ENCODE measurements at regions not wholly inside any gene's neighbourhood (a gene's known extent, or its start where the extent isn't known, plus 50 kb on each side); places are given as distances from the start of the nearest gene placed in this dataset.

DNA sequence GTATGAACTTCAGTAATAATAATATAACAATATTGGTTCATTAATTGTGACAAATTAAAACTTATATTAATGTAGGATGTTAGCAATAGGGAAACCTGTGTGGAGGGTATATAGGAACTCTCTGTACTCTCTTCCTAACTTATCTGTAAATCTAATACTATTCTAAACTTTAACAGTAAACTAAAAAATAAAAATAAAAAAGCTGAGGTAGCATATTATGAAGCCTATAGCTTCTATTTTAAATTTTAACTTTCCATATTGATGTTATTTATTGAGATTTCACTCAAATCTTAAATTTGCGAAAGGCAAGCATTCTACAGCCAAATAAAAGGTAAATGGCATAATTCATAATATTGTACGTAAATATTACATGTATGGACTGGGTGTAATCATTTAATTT is 326.4 kb downstream of the MEI4 start:
- DNase-seq, result no peak

DNA sequence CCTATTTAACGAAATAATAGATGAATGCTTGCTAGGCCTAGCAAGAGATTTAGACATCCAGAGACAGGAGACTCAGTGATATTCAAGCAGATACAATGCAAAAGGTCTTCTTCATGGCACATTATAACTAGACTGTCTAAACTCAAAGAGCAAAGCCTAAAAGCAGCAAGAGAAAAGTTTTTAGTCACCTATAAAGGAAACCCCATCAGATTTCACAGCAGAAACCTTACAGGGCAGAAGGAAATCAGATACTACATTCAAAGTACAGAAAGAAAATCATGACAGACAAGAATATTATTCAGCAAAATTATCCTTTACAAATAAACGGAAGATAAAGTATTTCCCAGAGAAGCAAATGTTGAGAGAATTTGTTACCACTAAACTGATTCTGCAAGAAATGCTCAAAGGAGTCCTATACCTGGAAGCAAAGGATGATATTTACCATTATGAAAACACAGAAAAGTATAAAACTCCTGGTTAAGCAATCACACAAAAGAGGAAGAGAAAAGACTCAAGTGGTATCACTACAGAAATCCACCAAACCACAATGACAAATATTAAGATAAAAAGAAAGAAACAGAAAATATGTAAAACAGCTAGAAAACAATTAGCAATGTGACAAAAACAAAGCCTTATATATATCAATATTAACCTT is 333.7 kb downstream of the MEI4 start:
- DNase-seq, result no peak

DNA sequence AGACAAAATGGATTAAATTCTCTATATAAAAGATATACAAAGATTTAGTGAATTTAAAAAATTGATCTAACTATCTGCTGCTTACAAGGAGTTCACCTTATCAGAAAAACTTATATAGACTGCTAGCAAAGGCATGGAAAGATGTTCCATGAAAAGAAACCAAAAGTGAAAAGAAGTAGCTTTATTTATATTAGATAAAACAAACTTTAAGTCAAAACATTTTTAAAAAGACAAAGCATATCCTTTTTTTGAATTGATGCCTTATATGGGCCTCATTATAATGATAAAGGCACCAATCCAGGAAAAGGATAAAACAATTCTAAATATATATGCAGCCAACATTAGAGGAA is 334.2 kb downstream of the MEI4 start:
- no peak for DNase-seq

DNA sequence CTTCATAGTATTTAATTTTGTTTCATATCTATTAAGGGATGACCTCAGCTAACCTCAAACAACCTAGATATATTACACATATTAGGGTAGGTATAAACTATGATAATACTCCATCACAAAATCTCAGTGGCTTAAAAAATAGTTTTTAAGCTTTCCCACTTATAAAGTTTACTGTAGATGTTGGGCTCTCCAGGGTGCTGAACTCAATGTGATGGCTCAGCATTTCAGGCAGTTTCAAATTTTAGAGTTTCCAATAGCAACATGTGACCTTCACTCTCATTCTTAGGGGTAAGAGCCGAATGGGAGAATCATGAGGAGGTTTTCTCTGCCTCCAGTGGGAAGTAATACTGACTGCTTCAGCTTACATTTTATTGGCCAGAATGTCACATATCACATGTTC is 357.3 kb downstream of the MEI4 start:
- DNase-seq, result no peak

DNA sequence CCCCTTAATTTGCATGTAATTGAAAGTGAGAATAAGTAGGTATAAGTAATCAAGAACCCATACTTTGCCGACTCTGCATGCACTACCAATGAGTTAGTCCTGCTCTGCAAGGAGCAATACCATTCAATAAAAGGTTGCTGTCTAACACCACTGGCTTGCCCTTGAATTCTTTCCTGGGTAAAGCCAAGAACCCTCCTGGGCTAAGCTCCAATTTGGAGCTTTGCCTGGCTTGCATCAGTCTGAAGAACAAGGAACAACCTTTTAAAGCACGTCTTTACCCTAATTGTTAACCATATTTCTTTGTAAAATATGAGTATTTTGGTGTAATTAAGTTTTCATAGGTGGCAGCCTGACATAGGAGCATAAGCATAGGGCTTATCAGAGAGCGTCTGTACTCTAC is 367.7 kb downstream of the MEI4 start:
- no peak for DNase-seq

DNA sequence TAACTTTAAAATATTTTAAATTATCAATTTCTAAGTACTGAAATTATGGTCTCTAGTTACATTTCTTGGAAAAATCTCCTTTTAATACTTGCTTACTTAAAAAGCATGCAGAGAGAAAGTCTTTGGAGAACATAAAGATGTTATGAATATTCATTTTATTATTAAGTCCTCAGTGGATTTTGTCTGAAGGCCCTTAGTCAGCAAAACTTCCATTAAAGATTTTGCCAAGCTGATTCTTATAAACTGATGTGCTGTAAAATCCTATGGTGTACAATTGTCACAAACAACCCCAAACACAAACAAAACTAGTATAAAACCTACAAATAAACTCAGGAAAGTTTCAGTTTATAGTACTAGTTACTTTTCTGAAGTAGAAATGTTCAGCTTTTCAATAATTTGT is 372.7 kb downstream of the MEI4 start:
- DNase-seq, result no peak

DNA sequence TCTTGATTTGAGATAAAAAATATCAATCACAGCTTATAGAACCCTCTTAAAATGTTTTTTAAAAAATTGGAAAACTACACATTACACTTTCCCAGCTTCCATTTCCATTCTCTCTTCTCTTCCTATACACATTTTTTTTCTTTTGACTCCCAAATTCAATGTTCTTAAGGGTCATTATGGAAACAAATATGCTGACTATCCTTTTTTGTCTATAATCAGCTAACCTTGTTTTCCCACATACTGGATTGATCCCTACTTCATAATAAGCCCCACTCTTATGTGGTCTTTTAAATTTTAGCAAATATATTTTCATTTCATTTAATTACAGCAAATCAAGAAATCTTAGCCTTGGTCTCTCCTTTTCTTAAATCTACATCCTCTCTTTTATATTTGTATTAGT is 378.4 kb downstream of the MEI4 start:
- no peak for DNase-seq

DNA sequence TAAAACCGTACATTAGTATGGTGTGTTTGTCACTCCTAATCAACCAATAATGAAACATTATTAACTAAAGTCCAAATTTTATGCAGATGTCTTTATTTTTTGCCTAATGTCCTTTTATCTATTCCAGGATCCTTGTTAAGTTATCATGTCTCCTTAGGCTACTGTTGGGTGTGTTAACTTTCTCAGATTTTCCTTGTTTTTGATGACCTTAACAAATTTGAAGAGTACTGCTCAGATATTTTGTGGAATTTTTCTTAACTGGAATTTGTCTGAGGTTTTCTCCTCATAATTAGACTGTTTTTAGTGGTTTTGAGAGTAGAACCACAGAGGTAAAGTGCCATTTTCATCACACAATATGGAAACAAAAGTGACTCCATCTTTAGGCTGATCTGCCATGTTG is 406.3 kb downstream of the MEI4 start:
- no peak for DNase-seq

DNA sequence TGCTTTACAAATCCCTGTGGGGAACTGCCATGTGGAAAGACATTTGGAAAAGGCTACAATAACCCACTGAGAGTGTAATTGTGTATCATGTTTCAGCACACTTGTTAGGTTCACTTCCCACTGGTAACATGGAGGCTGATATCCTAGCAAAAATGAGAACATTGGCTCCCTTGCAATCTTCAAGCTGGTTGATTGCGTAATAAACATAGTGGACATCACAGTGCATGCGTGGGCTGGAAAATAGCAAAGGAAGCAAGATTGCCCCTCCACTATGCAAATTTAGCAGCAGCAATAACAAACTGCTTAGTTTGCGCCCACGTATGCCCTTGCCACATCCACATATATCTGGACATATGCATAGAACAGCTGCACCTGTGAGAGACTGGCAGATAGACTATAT is 410.2 kb downstream of the MEI4 start:
- DNase-seq, result no peak

DNA sequence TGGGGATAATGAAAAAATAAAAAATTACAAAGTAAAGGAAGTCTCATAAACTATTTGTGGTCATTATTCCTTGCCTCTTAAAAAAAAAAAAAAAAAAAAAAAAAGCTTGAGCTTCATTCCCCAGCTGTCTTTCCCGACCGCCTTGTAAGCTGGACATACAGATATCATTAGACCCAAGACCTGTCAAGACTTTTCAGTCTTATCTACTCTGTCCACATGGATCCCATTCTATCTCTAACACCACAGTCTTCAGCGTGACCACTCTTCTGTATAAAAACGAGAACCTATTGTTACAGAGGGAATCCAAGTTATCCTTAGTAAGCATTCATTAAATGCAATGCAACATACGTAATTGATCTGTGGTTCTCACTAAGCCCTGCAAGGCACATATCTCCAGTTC is 423.5 kb downstream of the MEI4 start:
- no peak for DNase-seq

DNA sequence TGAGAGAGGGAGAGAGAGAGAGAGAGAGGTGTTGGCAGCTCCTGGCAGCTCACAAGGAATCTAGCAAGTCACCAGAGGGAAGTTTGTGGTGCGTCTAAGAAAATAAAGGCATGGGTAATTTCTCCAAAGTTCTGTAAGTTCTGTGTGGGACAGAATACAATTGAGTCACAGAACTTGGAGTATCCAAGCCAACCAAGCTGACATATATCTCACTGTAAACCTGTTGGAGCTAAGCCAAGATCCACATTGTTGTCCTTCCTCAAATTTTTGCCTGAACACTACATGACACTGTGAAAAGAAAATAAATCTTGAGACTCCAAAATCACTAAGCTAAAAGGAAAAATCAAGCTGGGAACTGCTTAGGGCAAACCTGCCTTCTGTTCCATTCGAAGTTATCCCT is 436.7 kb downstream of the MEI4 start:
- no peak for DNase-seq

DNA sequence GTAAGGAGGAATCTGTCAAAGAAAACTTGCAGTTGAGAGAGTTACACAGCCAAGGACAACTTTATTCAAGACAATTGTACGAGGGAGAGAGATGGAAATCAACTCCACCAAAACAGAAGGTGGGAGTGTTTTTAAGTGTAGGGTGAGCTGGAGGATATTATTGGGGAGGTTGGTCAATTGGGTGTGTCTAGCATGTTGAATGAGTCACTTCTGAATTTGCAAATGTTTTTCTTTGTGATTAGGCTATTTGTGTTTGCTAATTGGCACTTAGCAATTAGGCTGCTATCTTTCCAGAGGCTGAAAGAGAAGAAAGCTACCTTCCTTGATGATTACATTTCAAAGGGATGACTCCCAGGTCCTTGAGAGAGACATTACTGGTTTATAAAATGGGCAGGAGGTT is 441.1 kb downstream of the MEI4 start:
- DNase-seq, result no peak

DNA sequence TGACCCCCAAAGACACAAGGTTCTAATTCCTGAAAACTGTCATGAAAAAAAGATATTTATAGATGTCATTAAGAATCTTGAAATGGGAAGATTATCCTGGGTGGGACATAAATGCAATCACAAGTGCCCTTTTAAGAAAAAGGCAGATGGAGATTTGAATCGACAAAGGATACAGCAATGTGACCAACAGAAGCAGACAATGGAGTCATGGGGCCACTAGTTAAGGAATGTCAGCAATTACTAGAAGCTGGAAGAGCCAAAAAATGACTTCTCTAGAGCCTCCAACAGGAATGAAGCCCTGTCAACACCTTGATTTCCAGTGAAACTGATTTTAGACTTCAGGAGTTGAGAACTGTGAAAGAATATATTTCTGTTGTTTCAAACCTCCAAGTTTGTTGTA is 448.5 kb downstream of the MEI4 start:
- no peak for DNase-seq

DNA sequence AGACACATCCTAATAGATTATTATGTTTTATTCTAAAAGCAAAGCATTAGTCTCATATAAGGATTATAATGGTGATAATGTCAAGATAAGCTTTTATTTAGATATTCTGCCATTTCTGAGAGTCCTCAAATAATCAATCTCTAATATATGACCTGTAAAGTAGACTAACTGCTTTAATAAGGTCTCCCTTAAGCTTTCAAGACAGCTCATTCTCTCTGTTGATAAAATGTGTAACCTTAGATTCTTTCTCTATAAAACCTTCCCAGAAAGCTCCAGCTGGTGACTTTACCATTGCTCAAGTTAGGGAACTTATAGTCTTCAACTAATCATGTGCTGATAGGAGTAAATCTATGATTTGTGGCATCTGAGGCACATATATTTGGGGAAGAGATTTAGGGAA is 457.8 kb downstream of the MEI4 start:
- DNase-seq, result no peak

DNA sequence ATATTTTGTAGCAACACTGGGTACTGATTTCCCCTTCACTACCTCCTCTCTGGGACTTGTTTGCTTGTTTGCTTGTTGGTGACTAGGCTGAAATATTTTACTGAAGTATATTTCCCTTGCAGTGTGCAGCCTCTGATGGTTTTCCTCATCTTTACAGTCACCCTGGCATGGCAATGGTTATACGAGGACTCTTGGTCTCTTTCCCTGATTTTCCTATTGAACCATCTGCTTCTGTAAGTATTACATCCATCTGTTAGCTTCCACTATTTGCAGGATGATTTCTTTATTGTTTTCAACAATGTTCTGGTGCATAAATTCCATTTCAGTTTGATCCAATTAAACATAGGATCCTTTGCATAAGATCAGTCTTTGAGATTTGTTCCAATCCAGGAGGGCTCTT is 465.1 kb downstream of the MEI4 start:
- no peak for DNase-seq

DNA sequence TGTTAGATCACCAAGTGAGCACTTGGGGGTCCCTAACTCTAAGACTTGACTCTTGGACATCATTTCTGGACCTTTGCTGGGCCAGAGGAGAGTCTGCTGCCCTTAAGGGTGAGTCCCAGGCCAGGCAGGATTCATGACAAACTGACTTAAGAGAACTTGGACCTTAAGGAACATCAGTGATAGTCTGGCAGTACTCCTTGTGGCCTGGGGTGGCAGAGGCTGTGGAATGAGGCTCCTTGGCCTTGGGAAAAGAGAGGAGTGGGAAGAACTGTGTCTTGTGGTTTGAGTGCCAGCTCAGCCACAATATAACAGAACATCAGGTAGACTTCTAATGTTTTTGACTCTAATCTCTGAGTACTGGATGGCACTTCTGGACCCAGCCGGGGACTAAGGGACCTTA is 478.7 kb downstream of the MEI4 start:
- DNase-seq, result no peak

DNA sequence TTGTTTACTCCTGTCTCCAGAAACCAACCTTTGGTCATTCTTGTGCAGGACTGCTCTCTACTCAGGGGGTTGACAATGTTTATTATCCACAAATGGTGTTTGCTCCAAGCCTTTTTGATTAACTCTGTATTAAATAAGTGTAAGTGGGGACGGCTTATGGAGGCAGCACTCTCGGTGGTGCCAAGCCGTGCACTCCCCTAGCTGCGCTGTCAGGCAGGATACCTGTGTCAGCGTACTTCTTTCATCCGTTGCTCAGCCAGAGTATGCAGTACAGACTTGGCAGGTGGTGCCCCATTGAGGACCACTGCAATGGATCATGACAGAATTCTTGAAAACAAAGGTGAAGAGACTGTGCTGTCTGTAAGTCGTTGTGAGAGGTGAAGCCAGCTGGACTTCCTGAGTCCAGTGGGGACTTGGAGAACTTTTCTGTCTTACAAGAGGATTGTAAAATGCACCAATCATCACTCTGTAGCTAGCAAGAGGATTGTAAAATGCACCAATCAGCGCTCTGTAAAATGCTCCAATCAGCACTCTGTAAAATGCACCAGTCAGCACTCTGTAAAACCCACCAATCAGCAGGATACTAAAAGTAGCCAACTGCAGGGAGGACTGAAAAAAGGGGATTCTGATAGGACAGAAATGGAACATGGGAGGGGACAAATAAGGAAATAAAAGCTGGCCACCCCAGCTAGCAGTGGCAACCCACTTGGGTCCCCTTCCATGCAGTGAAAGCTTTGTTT is 480.0 kb downstream of the MEI4 start:
- DNase-seq, result no peak

DNA sequence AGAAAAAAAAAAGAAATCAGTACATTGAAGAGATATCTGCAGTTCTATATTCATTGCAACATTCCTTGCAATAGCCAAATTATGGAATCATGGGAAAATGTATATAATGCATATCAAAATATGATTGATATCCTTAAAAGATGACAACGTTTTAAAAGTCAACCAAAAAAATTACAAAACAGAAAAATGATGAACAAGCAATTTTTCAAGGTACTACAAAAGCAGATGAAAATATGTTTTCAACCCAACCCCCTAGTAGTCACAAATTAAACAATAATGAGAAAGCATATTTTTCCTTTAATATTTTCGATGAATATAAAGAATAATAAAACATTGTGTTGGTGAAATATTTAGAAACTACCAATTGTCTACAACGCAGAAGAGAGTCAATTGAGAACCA is 497.6 kb downstream of the MEI4 start:
- no peak for DNase-seq

DNA sequence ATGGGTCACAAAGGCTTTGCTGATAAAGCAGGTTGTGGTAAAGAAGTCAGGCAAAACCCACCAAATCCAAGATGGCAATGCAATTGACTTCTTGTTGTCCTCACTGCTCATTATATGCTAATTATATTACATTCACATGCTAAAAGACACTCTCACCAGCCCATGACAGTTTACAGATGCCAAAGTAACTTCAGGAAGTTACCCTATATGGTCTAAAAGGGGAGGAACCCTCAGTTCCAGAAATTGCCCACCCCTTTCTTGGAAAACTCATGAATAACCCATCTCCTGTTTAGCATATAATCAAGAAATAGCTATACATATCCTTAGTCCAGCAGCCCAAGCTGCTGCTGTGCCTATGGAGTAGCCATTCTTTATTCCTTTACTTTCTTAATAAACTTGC is 501.1 kb downstream of the MEI4 start:
- no peak for DNase-seq

DNA sequence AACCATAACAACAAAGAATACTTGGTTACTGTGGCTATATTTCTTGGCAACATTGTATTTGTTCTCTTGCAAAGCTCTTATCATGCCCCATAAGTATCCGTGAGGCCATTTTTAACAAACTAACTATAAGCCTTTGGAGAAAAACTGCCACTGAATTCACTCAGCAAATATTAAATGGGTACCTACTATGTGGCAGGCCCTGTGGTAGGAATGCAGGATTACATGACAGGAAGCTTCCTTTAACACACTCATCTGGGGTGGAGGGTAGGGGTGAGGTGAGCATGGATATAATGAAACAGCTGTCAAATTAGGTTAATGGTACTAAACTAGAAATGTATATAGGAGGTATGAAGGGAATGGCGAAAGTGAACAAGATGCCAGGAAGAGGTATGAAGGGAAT is 504.8 kb downstream of the MEI4 start:
- no peak for DNase-seq

DNA sequence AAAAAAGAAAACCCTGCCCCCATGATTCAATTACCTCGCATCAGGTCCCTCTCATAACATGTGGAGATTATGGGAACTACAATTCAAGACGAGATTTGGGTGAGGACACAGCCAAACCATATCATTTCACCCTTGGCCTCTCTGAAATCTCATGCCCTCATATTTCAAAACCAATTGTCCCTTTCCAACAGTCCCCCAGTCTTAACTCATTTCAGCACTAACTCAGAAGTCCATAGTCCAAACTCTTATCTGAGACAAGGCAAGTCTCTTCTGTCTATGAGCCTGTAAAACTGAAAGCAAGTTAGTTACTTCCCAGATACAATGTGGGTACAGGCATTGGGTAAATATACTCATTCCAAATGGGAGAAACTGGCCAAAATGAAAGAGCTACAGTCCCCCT is 536.1 kb downstream of the MEI4 start:
- no peak for DNase-seq

DNA sequence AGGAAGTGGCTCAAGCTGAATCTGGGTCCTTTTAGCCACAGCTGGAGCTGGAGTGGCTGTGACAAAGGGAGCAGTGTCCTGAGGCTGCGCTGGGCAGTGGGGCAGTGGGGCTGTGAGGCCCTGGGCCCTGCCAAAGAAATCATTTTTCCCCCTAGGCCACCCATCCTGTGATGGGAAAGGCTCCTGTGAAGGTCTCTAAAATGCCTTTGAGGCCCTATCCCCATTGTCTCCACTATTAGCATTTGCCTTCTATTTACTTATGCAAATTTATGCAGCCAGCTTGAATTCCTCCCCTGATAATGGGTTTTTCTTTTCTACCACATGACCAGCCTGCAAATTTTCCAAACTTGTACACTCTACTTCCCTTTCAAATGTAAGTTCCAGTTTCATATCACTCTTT is 539.2 kb downstream of the MEI4 start:
- no peak for DNase-seq

DNA sequence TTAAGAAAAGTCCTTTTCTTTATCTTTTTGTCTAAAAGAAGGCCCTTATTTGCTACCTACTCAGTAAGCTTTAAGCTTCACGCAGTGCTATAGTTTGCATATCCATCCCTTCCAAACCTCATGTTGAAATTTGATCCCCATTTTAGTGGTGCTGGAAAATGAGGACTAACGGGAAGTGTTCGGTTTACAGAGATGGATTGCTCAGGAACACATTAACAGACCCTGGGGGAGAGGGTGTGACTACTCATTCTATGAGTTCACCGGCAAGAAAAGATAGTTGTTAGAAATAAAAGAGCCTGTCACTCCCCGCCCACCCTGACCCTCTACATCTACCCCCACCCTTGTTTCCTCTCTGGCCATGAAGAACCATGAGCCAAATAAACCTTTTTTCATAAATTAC is 546.2 kb downstream of the MEI4 start:
- no peak for DNase-seq

DNA sequence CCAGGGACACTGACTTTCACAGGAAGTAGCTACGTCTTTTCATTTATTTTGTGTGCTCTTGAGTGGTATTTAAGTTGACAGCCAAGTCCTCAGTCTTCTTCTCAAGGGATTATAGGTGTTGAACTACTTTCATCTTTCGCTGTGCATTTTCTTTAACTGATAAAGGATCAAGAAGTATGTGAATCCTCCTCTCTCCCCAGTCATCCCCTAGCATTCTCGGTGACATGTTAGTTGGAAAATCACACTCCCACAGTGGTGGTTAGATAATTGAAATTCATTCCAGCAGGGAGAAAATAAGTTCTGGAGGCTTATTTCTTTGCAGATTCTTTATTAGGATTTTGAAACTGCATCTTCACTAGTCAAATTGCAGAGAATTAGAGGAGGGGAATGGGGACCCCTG is 569.4 kb downstream of the MEI4 start:
- DNase-seq, result no peak

DNA sequence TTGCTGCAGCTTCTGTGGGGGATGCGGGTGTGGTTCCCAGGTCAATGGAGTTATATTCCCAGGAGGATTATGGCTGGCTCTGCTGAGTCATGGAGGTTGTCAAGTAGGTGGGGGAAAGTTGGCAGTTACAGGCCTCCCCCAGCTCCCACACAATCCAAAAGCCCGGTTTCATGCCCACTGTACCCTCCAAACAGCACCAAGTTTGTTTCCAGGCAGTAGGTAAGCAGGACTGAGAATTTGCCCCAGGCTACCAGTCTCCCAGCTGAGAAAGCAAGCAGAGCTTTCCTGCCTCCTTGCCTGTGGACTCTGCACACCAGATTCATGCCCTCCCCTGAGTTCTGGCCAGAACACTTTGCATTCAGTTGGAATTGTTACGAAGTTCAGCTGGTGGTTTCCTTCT is 578.2 kb downstream of the MEI4 start:
- DNase-seq, result no peak
